GM23338 (cell line): ENCODE measurements at regions not wholly inside any gene's neighbourhood (a gene's known extent, or its start where the extent isn't known, plus 50 kb on each side); places are given as distances from the start of the nearest gene placed in this dataset.

ENCODE experiments used
- ATAC-seq: fragments of 200-7000 bp; cut with Tn5 transposase; 3 replicates; pipeline ENCODE4 v1.9.1; 2020
- DNase-seq: peaks from one replicate; pipeline ENCODE4 v3.0.0-alpha.2; 2015; ENCODE audit warnings: low spot score
- H2AFZ ChIP-seq: fragments of 200-600 bp; sonication (generic); 2 replicates; pipeline ENCODE4 v1.8.0; 2016; ENCODE audit warnings: antibody characterized with exemption, mild to moderate bottlenecking, moderate library complexity
- H3F3A ChIP-seq: fragments of 200-600 bp; sonication (generic); replicated peaks from 2 replicates; pipeline ENCODE4 v1.8.0; 2017; ENCODE audit warnings: antibody characterized with exemption, mixed run types, low read depth
- H3K27ac ChIP-seq: fragments of 200-600 bp; sonication (generic); 2 replicates; pipeline ENCODE4 v1.6.1; 2016; ENCODE audit warnings: low read depth
- H3K27me3 ChIP-seq: fragments of 200-600 bp; sonication (generic); 2 replicates; pipeline ENCODE4 v1.8.0; 2016; ENCODE audit warnings: mild to moderate bottlenecking, mixed run types, moderate library complexity; ENCODE audit not compliant: insufficient read depth
- H3K36me3 ChIP-seq: fragments of 200-600 bp; sonication (generic); 2 replicates; pipeline ENCODE4 v1.8.0; 2016; ENCODE audit warnings: mild to moderate bottlenecking; ENCODE audit not compliant: insufficient read depth
- H3K4me1 ChIP-seq: fragments of 200-600 bp; sonication (generic); 2 replicates; pipeline ENCODE4 v1.8.0; 2016; ENCODE audit warnings: mild to moderate bottlenecking, moderate library complexity; ENCODE audit not compliant: insufficient read depth
- H3K4me2 ChIP-seq: fragments of 200-600 bp; sonication (generic); 2 replicates; pipeline ENCODE4 v1.7.1; 2017; ENCODE audit warnings: mixed run types
- H3K4me3 ChIP-seq: fragments of 200-600 bp; sonication (generic); 2 replicates; pipeline ENCODE4 v1.6.1; 2016; ENCODE audit warnings: mixed run types
- H3K79me2 ChIP-seq: fragments of 200-600 bp; sonication (generic); replicated peaks from 2 replicates; pipeline ENCODE4 v1.8.0; 2017; ENCODE audit warnings: mild to moderate bottlenecking; ENCODE audit not compliant: insufficient read depth
- H3K9me2 ChIP-seq: fragments of 200-600 bp; sonication (generic); 2 replicates; pipeline ENCODE4 v1.8.0; 2017; ENCODE audit not compliant: insufficient read depth
- H4K20me1 ChIP-seq: fragments of 200-600 bp; sonication (generic); replicated peaks from 2 replicates; pipeline ENCODE4 v1.8.0; 2017; ENCODE audit warnings: mild to moderate bottlenecking; ENCODE audit not compliant: insufficient read depth
- H3K27ac Mint-ChIP-seq: 2 replicates; pipeline ENCODE4 v1.8.0; 2020; ENCODE audit warnings: inconsistent platforms, mild to moderate bottlenecking, moderate library complexity, mixed read lengths
- H3K27me3 Mint-ChIP-seq: 3 replicates; pipeline ENCODE4 v1.8.0; 2022; ENCODE audit warnings: low read depth, mild to moderate bottlenecking, moderate library complexity, mixed read lengths, inconsistent platforms; ENCODE audit not compliant: insufficient read depth, poor library complexity
- H3K36me3 Mint-ChIP-seq: 3 replicates; pipeline ENCODE4 v1.8.0; 2021; ENCODE audit warnings: low read depth, mild to moderate bottlenecking, inconsistent platforms, moderate library complexity, mixed read lengths
- H3K4me1 Mint-ChIP-seq: 3 replicates; pipeline ENCODE4 v1.8.0; 2020; ENCODE audit warnings: mild to moderate bottlenecking, inconsistent platforms, mixed read lengths
- H3K4me3 Mint-ChIP-seq: 3 replicates; pipeline ENCODE4 v1.8.0; 2021; ENCODE audit warnings: moderate library complexity, mild to moderate bottlenecking, inconsistent platforms, mixed read lengths
- H3K9me3 Mint-ChIP-seq: 3 replicates; pipeline ENCODE4 v1.8.0; 2020; ENCODE audit warnings: moderate library complexity, mild to moderate bottlenecking, inconsistent platforms, mixed read lengths
- CREB1 ChIP-seq: fragments of 250-450 bp; sonication (Bioruptor Pico); IDR thresholded peaks from 2 replicates; pipeline ENCODE4 v1.5.0; 2020; ENCODE audit warnings: low read depth, mild to moderate bottlenecking, moderate library complexity
- CTCF ChIP-seq, 2 experiments: fragments of 200-600 bp in 1 of 2; sonication (generic) in 1 of 2; conservative IDR thresholded peaks; 2 replicates each; pipeline versions ENCODE4 v1.5.1 to v1.6.1; 2016 to 2017; ENCODE audit warnings: antibody characterized with exemption in 2 of 2, low read depth in 2 of 2, mild to moderate bottlenecking in 2 of 2, moderate library complexity in 1 of 2
- ETS1 ChIP-seq: IDR thresholded peaks from 2 replicates; pipeline ENCODE4 v1.6.1; 2016; ENCODE audit warnings: antibody characterized with exemption
- EZH2 ChIP-seq: fragments of 200-600 bp; sonication (generic); IDR thresholded peaks from one replicate; pipeline ENCODE4 v1.8.0; 2017; ENCODE audit warnings: antibody characterized with exemption, mild to moderate bottlenecking, low read depth; ENCODE audit not compliant: unreplicated experiment
- EZH2phosphoT487 ChIP-seq: fragments of 200-600 bp; sonication (generic); IDR thresholded peaks from one replicate; pipeline ENCODE4 v1.8.1; 2018; ENCODE audit warnings: antibody characterized with exemption; ENCODE audit not compliant: unreplicated experiment
- JUNB ChIP-seq: IDR thresholded peaks from one replicate; pipeline ENCODE4 v1.6.1; 2016; ENCODE audit warnings: antibody characterized with exemption; ENCODE audit not compliant: unreplicated experiment
- NANOG ChIP-seq: IDR thresholded peaks from 2 replicates; pipeline ENCODE4 v1.6.1; 2016; ENCODE audit warnings: antibody characterized with exemption, borderline replicate concordance
- POLR2AphosphoS5 ChIP-seq: IDR thresholded peaks from 2 replicates; pipeline ENCODE4 v1.6.1; 2016; ENCODE audit warnings: antibody characterized with exemption, low read depth
- REST ChIP-seq: IDR thresholded peaks from one replicate; pipeline ENCODE4 v1.6.1; 2018; ENCODE audit warnings: antibody characterized with exemption; ENCODE audit not compliant: unreplicated experiment
- STAT1 ChIP-seq: IDR thresholded peaks from one replicate; pipeline ENCODE4 v1.6.1; 2016; ENCODE audit warnings: antibody characterized with exemption; ENCODE audit not compliant: unreplicated experiment
- ZNF114 ChIP-seq: fragments of 250-450 bp; sonication (Bioruptor Pico); IDR thresholded peaks from 2 replicates; pipeline ENCODE4 v1.5.0; 2020; ENCODE audit warnings: mild to moderate bottlenecking, moderate library complexity
- ZNF331 ChIP-seq: fragments of 250-450 bp; sonication (Bioruptor Pico); IDR thresholded peaks from 2 replicates; pipeline ENCODE4 v1.5.0; 2020; ENCODE audit warnings: low read depth, mild to moderate bottlenecking, moderate library complexity
- ZNF462 ChIP-seq: fragments of 250-450 bp; sonication (Bioruptor Pico); IDR thresholded peaks from 2 replicates; pipeline ENCODE4 v1.5.0; 2020; ENCODE audit warnings: mild to moderate bottlenecking, moderate library complexity

- H3K36me3 Mint-ChIP-seq = peaks cover 3% of the 10 kb centered on the region; the same call in 1 of the 3 replicates
- H3K4me3 Mint-ChIP-seq = no peak overlapping the region
- H3K27me3 Mint-ChIP-seq = peaks cover 2% of the 10 kb centered on the region
- Histone ChIP-seq H3K4me2 (no peak overlapping the region), H3K36me3 (no peaks in the 10 kb centered on the region), H2AFZ (no peak overlapping the region), H3K4me3 (no peak overlapping the region), H3K27ac (no peak overlapping the region), H3F3A (no peaks in the 10 kb centered on the region), H3K79me2 (no peaks in the 10 kb centered on the region), H3K27me3 (no peaks in the 10 kb centered on the region), H3K9me2 (no peaks in the 10 kb centered on the region), H3K4me1 (peaks cover 16% of the 10 kb centered on the region), H4K20me1 (no peaks in the 10 kb centered on the region)
- H3K4me1 Mint-ChIP-seq = peaks cover 29% of the 10 kb centered on the region
- no peaks in the 10 kb centered on the region for H3K9me3 Mint-ChIP-seq
- ATAC-seq = no peak
- peak overlapping the region; percentile 37; the same call in 1 of the 2 replicates for H3K27ac Mint-ChIP-seq
- DNase-seq = no peak
- TF ChIP-seq EZH2 = no peak
- TF ChIP-seq ZNF114 (CRISPR knock-in tag) = no peak
- TF ChIP-seq CREB1 = no peak
- no peak for TF ChIP-seq STAT1
- TF ChIP-seq ZNF331 = no peak
- TF ChIP-seq EZH2phosphoT487 = no peak
- no peak for TF ChIP-seq CTCF (conservative IDR thresholded peaks at IDR 0.05; ENCODE audit: low read depth in 2 of 2)
- no peak for TF ChIP-seq JUNB
- no peak for TF ChIP-seq POLR2AphosphoS5
- no peak for TF ChIP-seq ETS1
- no peak for TF ChIP-seq NANOG
- TF ChIP-seq ZNF462 (CRISPR knock-in tag) = no peak
- TF ChIP-seq REST = no peak
Measured at GRCh38 chr3:78420611-78421010, 1347.2 kb downstream of the ROBO1 start.
